H1 (cell line): ENCODE measurements at regions not wholly inside any gene's neighbourhood (a gene's known extent, or its start where the extent isn't known, plus 50 kb on each side); places are given as distances from the start of the nearest gene placed in this dataset.

ENCODE experiments used
- CTCF ChIA-PET: fragments of 300-600 bp; sonication (Branson Sonifier 250); formaldehyde crosslinking; loops from one replicate; lab custom pipeline; 2021; ENCODE audit not compliant: partially characterized antibody; lab: Charles Lee
- POLR2A ChIA-PET: fragments of 300-600 bp; sonication (Branson Sonifier 250); formaldehyde crosslinking; loops from one replicate; lab custom pipeline; 2021; ENCODE audit warnings: inconsistent platforms; ENCODE audit not compliant: partially characterized antibody; lab: Charles Lee
- DNase-seq, 2 experiments: peaks; one replicate each; pipeline versions ENCODE4 v3.0.0 to v3.0.0-alpha.2; 2010 to 2022; ENCODE audit warnings: low spot score in 2 of 2, low read depth in 1 of 2, mixed read lengths in 1 of 2
- FAIRE-seq: peaks from 2 replicates; lab custom pipeline; 2011; peaks lifted over from hg19 to GRCh38; lab: Jason Lieb, UNC
- H2AFZ ChIP-seq: 2 replicates; pipeline ENCODE4 v1.8.1; 2012; ENCODE audit warnings: low read length, inconsistent platforms
- H2AK5ac ChIP-seq: 2 replicates; pipeline ENCODE4 v1.6.1; 2013; ENCODE audit warnings: low read depth, low read length
- H2BK120ac ChIP-seq: replicated peaks from 2 replicates; pipeline ENCODE3; 2013; ENCODE audit warnings: low read depth, low read length, inconsistent platforms
- H2BK12ac ChIP-seq: 2 replicates; pipeline ENCODE4 v1.6.1; 2013; ENCODE audit warnings: low read depth, low read length
- H2BK15ac ChIP-seq: 2 replicates; pipeline ENCODE4 v1.6.1; 2013; ENCODE audit warnings: low read length
- H2BK20ac ChIP-seq: 2 replicates; pipeline ENCODE4 v1.6.1; 2013; ENCODE audit warnings: low read length
- H2BK5ac ChIP-seq: 2 replicates; pipeline ENCODE4 v1.6.1; 2013; ENCODE audit warnings: low read depth, low read length
- H3K14ac ChIP-seq: 2 replicates; pipeline ENCODE4 v1.6.1; 2013; ENCODE audit warnings: inconsistent platforms; ENCODE audit not compliant: insufficient read length
- H3K18ac ChIP-seq: 2 replicates; pipeline ENCODE4 v1.6.1; 2013; ENCODE audit warnings: low read length; ENCODE audit errors: extremely low read depth
- H3K23ac ChIP-seq: 2 replicates; pipeline ENCODE4 v1.6.1; 2013; ENCODE audit warnings: inconsistent platforms; ENCODE audit not compliant: insufficient read length
- H3K23me2 ChIP-seq: 2 replicates; pipeline ENCODE4 v1.6.1; 2013; ENCODE audit warnings: low read depth, low read length
- H3K27ac ChIP-seq: 2 replicates; pipeline ENCODE4 v1.6.1; 2011; ENCODE audit warnings: low read depth, low read length, inconsistent platforms
- H3K27me3 ChIP-seq, 4 experiments: replicated peaks in 1 of 4; 1 replicate in 1 of 4; 2 replicates in 3 of 4; pipeline versions ENCODE4 v1.6.1 to v1.8.1; 2011 to 2013; ENCODE audit warnings: low read length in 3 of 4, mild to moderate bottlenecking in 3 of 4, inconsistent platforms in 2 of 4, mixed read lengths in 2 of 4, moderate library complexity in 1 of 4; ENCODE audit not compliant: control insufficient read depth in 3 of 4, insufficient read depth in 3 of 4; ENCODE audit errors: extremely low read depth in 1 of 4
- H3K36me3 ChIP-seq, 4 experiments: 2 replicates each; pipeline versions ENCODE4 v1.6.1 to v1.8.1; 2011 to 2013; ENCODE audit warnings: mild to moderate bottlenecking in 4 of 4, low read length in 3 of 4, moderate library complexity in 2 of 4, control low read depth in 1 of 4, inconsistent platforms in 1 of 4; ENCODE audit not compliant: insufficient read depth in 4 of 4, control insufficient read depth in 2 of 4
- H3K4ac ChIP-seq: replicated peaks from 2 replicates; pipeline ENCODE3; 2013; ENCODE audit warnings: low read length, low read depth, mixed read lengths, inconsistent platforms; ENCODE audit not compliant: insufficient read length
- H3K4me1 ChIP-seq, 4 experiments: replicated peaks in 1 of 4; 1 replicate in 1 of 4; 2 replicates in 3 of 4; pipeline versions ENCODE4 v1.6.1 to v1.8.1; 2011 to 2013; ENCODE audit warnings: low read length in 3 of 4, inconsistent platforms in 2 of 4, mixed read lengths in 1 of 4; ENCODE audit not compliant: insufficient read depth in 4 of 4, control insufficient read depth in 3 of 4
- H3K4me2 ChIP-seq, 2 experiments: 2 replicates each; pipeline versions ENCODE4 v1.6.1 to v1.8.1; 2011 to 2013; ENCODE audit warnings: low read depth in 2 of 2, low read length in 2 of 2, control low read depth in 1 of 2, inconsistent platforms in 1 of 2, mild to moderate bottlenecking in 1 of 2; ENCODE audit not compliant: insufficient read depth in 1 of 2
- H3K4me3 ChIP-seq, 4 experiments: fragments of 200-600, 300-600 bp in 1 of 4; sonication (generic), shearing (Covaris generic), sonication (Bioruptor Twin) in 1 of 4; 2 replicates each; pipeline versions ENCODE4 v1.5.1 to v1.8.1; 2011 to 2016; ENCODE audit warnings: low read length in 4 of 4, low read depth in 3 of 4, control low read depth in 2 of 4, inconsistent platforms in 2 of 4, mild to moderate bottlenecking in 2 of 4, mixed read lengths in 1 of 4, moderate library complexity in 1 of 4; ENCODE audit not compliant: insufficient read depth in 2 of 4; ENCODE audit errors: extremely low read depth in 1 of 4
- H3K56ac ChIP-seq: replicated peaks from 2 replicates; pipeline ENCODE3; 2013; ENCODE audit warnings: low read depth, mild to moderate bottlenecking, mixed read lengths, low read length, inconsistent platforms; ENCODE audit not compliant: insufficient read length
- H3K79me1 ChIP-seq: 2 replicates; pipeline ENCODE4 v1.6.1; 2013; ENCODE audit warnings: low read depth, low read length, control low read depth
- H3K79me2 ChIP-seq, 2 experiments: 2 replicates each; pipeline versions ENCODE4 v1.6.1 to v1.8.1; 2012 to 2013; ENCODE audit warnings: low read length in 2 of 2, mild to moderate bottlenecking in 2 of 2, inconsistent platforms in 1 of 2; ENCODE audit not compliant: insufficient read depth in 2 of 2, control insufficient read depth in 1 of 2
- H3K9ac ChIP-seq, 4 experiments: replicated peaks in 1 of 4; 1 replicate in 1 of 4; 2 replicates in 3 of 4; pipeline versions ENCODE4 v1.6.1 to v1.8.1; 2011 to 2013; ENCODE audit warnings: low read depth in 3 of 4, low read length in 3 of 4, control low read depth in 2 of 4, mild to moderate bottlenecking in 2 of 4, moderate library complexity in 2 of 4, inconsistent platforms in 1 of 4; ENCODE audit errors: extremely low read depth in 1 of 4
- H3K9me3 ChIP-seq, 2 experiments: 2 replicates each; pipeline versions ENCODE4 v1.6.1 to v1.8.1; 2012 to 2013; ENCODE audit warnings: mild to moderate bottlenecking in 2 of 2, moderate library complexity in 2 of 2, control low read depth in 1 of 2, inconsistent platforms in 1 of 2, low read depth in 1 of 2, low read length in 1 of 2, mixed read lengths in 1 of 2; ENCODE audit not compliant: insufficient read depth in 2 of 2
- H4K20me1 ChIP-seq, 2 experiments: replicated peaks in 1 of 2; 2 replicates each; pipeline versions ENCODE3 to v1.8.1; 2011 to 2013; ENCODE audit warnings: inconsistent platforms in 2 of 2, low read length in 2 of 2, mild to moderate bottlenecking in 1 of 2; ENCODE audit not compliant: insufficient read depth in 2 of 2, control insufficient read depth in 1 of 2
- H4K5ac ChIP-seq: 2 replicates; pipeline ENCODE4 v1.6.1; 2013; ENCODE audit warnings: low read length, low read depth, mixed read lengths, inconsistent platforms; ENCODE audit not compliant: insufficient read length
- H4K8ac ChIP-seq: 2 replicates; pipeline ENCODE4 v1.8.0; 2013; ENCODE audit warnings: mild to moderate bottlenecking, moderate library complexity, low read length, inconsistent platforms; ENCODE audit not compliant: insufficient read depth; ENCODE audit errors: extremely low read depth
- H4K91ac ChIP-seq: replicated peaks from 2 replicates; pipeline ENCODE3; 2013; ENCODE audit warnings: low read length, mixed read lengths, inconsistent platforms; ENCODE audit not compliant: insufficient read length
- EGR1 ChIP-seq: IDR thresholded peaks from 2 replicates; pipeline ENCODE4 v1.6.1; 2011; ENCODE audit warnings: low read depth, low read length, borderline replicate concordance
- EP300 ChIP-seq, 2 experiments: IDR thresholded peaks; 1 replicate in 1 of 2; 2 replicates in 1 of 2; pipeline ENCODE4 v1.6.1; 2011 to 2012; ENCODE audit warnings: low read depth in 2 of 2, low read length in 2 of 2, mild to moderate bottlenecking in 2 of 2, borderline replicate concordance in 1 of 2, inconsistent platforms in 1 of 2, moderate library complexity in 1 of 2
- POLR2A ChIP-seq, 2 experiments: IDR thresholded peaks; 1 replicate in 1 of 2; 2 replicates in 1 of 2; pipeline ENCODE4 v1.6.1; 2011; ENCODE audit warnings: low read depth in 2 of 2, low read length in 2 of 2, mild to moderate bottlenecking in 2 of 2; ENCODE audit errors: control extremely low read depth in 1 of 2
- SP1 ChIP-seq: IDR thresholded peaks from 2 replicates; pipeline ENCODE4 v1.6.1; 2011; ENCODE audit warnings: low read depth, low read length
- WGBS, 2 experiments: shearing (Covaris generic) in 1 of 2; methylation state at CpG; one replicate each; pipeline versions ENCODE4 v1.1.6 to v1.1.7; 2013 to 2015; ENCODE audit warnings: low lambda C conversion rate in 2 of 2, mixed read lengths in 2 of 2, inconsistent platforms in 1 of 2, low coverage in 1 of 2, missing lambda C conversion rate in 1 of 2; ENCODE audit not compliant: insufficient replicate concordance in 2 of 2, insufficient coverage in 1 of 2, insufficient read length in 1 of 2; ENCODE audit errors: extremely low coverage in 1 of 2, missing lambda C conversion rate in 1 of 2; 5-methylcytosine and 5-hydroxymethylcytosine counted together

DNA sequence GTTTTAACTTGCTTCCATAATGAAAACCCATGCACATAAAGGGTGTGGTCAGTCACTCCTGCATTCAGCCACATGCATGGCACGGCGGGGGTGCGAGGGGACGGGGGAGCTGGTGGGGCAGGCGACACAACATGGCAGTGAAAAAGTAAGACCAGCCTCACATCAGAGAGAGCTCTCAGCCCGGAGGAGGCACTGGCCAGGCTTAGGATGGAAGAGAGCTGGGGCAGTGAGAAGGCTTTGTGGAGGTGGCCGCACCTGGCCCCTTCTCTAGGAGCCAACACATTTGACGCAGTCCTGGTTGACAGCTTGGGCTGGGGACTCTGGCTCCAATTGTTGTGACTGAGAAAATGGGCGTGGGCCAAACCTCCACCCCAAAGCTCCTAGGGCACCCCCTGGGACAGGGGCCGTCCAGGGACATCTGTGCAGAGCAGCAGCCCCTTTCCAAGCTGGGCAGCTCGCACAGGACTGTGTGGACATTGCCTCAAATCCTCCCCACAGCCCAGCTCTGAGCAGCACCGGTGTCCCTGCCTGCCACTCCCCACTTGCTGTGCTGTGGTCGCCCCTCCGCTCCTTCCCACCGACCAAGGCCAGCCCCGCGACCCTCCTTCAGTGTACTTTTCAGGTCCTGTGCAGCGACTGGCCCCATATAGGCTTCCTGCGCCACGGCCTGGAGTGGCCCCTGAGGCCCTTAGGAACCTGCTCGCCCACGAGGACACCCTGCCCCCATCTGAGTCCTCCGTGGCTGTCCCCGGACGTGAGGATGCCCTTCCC lies 126.0 kb upstream of the IQSEC1 start:
- Histone ChIP-seq H3K27me3 (peaks cover 0 to under 1% (median under 1%) of the 10 kb centered on the region in 4 experiments; a peak in 4 of 7 replicates), H4K8ac (peak overlapping the region; percentile 11; the same call in 1 of the 2 replicates), H4K91ac (peak overlapping the region; percentile 97), H3K79me2 (no peaks in the 10 kb centered on the region), H3K4ac (peak overlapping the region; percentile 93), H3K23ac (no peak overlapping the region), H3K14ac (no peak overlapping the region), H2AFZ (no peak overlapping the region), H2AK5ac (no peak overlapping the region), H2BK20ac (no peak overlapping the region), H2BK120ac (no peak overlapping the region), H3K4me1 (peaks cover 0 to 3% (median under 1%) of the 10 kb centered on the region in 4 experiments; a peak in 5 of 7 replicates), H3K18ac (no peak overlapping the region), H2BK5ac (no peak overlapping the region), H3K79me1 (0 out of 2 replicates have a peak, but pooled peaks cover 2% of the 10 kb centered on the region), H3K23me2 (peaks cover 5% of the 10 kb centered on the region; the same call in 1 of the 2 replicates), H4K20me1 (peaks cover 0 to 7% of the 10 kb centered on the region in 2 experiments), H2BK15ac (no peak overlapping the region), H3K4me2 (no peak overlapping the region), H3K56ac (no peak overlapping the region), H4K5ac (no peak overlapping the region), H2BK12ac (no peak overlapping the region), H3K36me3 (no peaks in the 10 kb centered on the region), H3K9ac (no peak overlapping the region), H3K9me3 (no peaks in the 10 kb centered on the region), H3K4me3 (no peak overlapping the region), H3K27ac (no peak overlapping the region)
- no peak for FAIRE-seq
- 90% methylated on average over 25 of the region's 25 CpGs; no CpG with 5 or more reads in 1 of the 2 experiments for WGBS, 2 experiments
- no peak for DNase-seq
- ChIA-PET CTCF (interaction anchor here (0.7 to 4.9 kb wide), 13 partner anchors 9 to 265 kb away, joined by 3 to 32 read pairs (median 4); no protein-coding TSS in a partner anchor), POLR2A (no interaction called here)
- TF ChIP-seq POLR2A (IDR thresholded peaks at IDR 0.05; ENCODE audit: control extremely low read depth in 1 of 2, low read depth in 2 of 2, low read length in 2 of 2) (no peak), EP300 (IDR thresholded peaks at IDR 0.05; ENCODE audit: borderline replicate concordance in 1 of 2, low read depth in 2 of 2, low read length in 2 of 2) (no peak), EGR1 (no peak), SP1 (no peak)
